OCI-LY7 (cell line): ENCODE measurements at regions not wholly inside any gene's neighbourhood (a gene's known extent, or its start where the extent isn't known, plus 50 kb on each side); places are given as distances from the start of the nearest gene placed in this dataset.

Experiments
- BruUV-seq: library from RNA; stranded (reverse); fragments of 400-500 nt; replicated peaks from 2 replicates; lab custom pipeline; 2021; lab: Mats Ljungman, UMichigan
- CTCF ChIA-PET: fragments of 300-600 bp; sonication (Branson Sonifier 250); formaldehyde crosslinking; loops from one replicate; lab custom pipeline; 2022; ENCODE audit warnings: antibody characterized with exemption; ENCODE audit not compliant: unreplicated experiment; lab: Charles Lee
- POLR2A ChIA-PET: fragments of 300-600 bp; sonication (Branson Sonifier 250); formaldehyde crosslinking; loops from one replicate; lab custom pipeline; 2022; ENCODE audit warnings: antibody characterized with exemption; lab: Charles Lee
- DNase-seq: peaks from one replicate; pipeline ENCODE4 v3.0.0-alpha.2; 2015; ENCODE audit warnings: low spot score
- H2AFZ ChIP-seq: fragments of 200-600 bp; sonication (generic), shearing (Covaris generic); 2 replicates; pipeline ENCODE4 v1.6.1; 2014; ENCODE audit warnings: mild to moderate bottlenecking, antibody characterized with exemption, low read length, moderate library complexity
- H3K27ac ChIP-seq: fragments of 200-600 bp; sonication (generic); 2 replicates; pipeline ENCODE4 v1.5.1; 2014; ENCODE audit warnings: mixed run types, low read depth, mild to moderate bottlenecking, moderate library complexity, low read length, inconsistent platforms; ENCODE audit not compliant: poor library complexity, severe bottlenecking
- H3K36me3 ChIP-seq: fragments of 200-600 bp; sonication (generic); 2 replicates; pipeline ENCODE4 v1.6.1; 2014; ENCODE audit warnings: mild to moderate bottlenecking, antibody characterized with exemption, low read length, moderate library complexity, mixed read lengths; ENCODE audit not compliant: insufficient read depth
- H3K4me1 ChIP-seq: fragments of 200-600 bp; sonication (generic); 2 replicates; pipeline ENCODE4 v1.5.1; 2014; ENCODE audit warnings: mild to moderate bottlenecking, low read length; ENCODE audit not compliant: insufficient read depth, poor library complexity, severe bottlenecking
- H3K4me2 ChIP-seq: fragments of 200-600 bp; sonication (generic); 2 replicates; pipeline ENCODE4 v1.6.1; 2014; ENCODE audit warnings: mild to moderate bottlenecking, low read length
- H3K4me3 ChIP-seq: fragments of 200-600 bp; sonication (generic); 2 replicates; pipeline ENCODE4 v1.5.1; 2014; ENCODE audit warnings: mild to moderate bottlenecking, low read depth, low read length; ENCODE audit not compliant: poor library complexity, severe bottlenecking
- H3K79me2 ChIP-seq: fragments of 200-600 bp; sonication (generic); 2 replicates; pipeline ENCODE4 v1.6.1; 2016; ENCODE audit warnings: low read depth, mild to moderate bottlenecking, low read length, moderate library complexity, mixed read lengths; ENCODE audit not compliant: insufficient read depth
- H3K9me2 ChIP-seq: fragments of 200-600 bp; sonication (generic); 2 replicates; pipeline ENCODE4 v1.6.1; 2016; ENCODE audit warnings: mild to moderate bottlenecking, low read length, mixed read lengths; ENCODE audit not compliant: insufficient read depth
- H3K9me3 ChIP-seq: fragments of 200-600 bp; sonication (generic); 2 replicates; pipeline ENCODE4 v1.6.1; 2014; ENCODE audit warnings: mild to moderate bottlenecking, mixed run types, low read length, mixed read lengths
- H4K20me1 ChIP-seq: fragments of 200-600 bp; sonication (generic); 2 replicates; pipeline ENCODE4 v1.6.1; 2014; ENCODE audit warnings: mild to moderate bottlenecking, antibody characterized with exemption, low read length, moderate library complexity, mixed read lengths; ENCODE audit not compliant: insufficient read depth
- CTCF ChIP-seq: fragments of 200-600 bp; sonication (generic); conservative IDR thresholded peaks from 2 replicates; pipeline ENCODE4 v1.5.1; 2014; ENCODE audit warnings: mild to moderate bottlenecking, antibody characterized with exemption, low read length, moderate library complexity, mixed read lengths
- EZH2phosphoT487 ChIP-seq: fragments of 200-600 bp; sonication (generic); IDR thresholded peaks from 2 replicates; pipeline ENCODE4 v1.6.1; 2018; ENCODE audit warnings: low read depth, borderline replicate concordance, mild to moderate bottlenecking, mixed run types, antibody characterized with exemption, low read length, moderate library complexity, mixed read lengths
- intact Hi-C: fragments of 100-400 bp; cut with micrococcal nuclease; formaldehyde crosslinking; loops from one replicate; pipeline ENCODE4 v1.10.0; 2022; ENCODE audit not compliant: unreplicated experiment

GRCh38 chr9:18216376-18216775, 257.6 kb upstream of the ADAMTSL1 start:
- Histone ChIP-seq H4K20me1 (no peaks in the 10 kb centered on the region), H3K27ac (no peak overlapping the region), H3K9me3 (no peaks in the 10 kb centered on the region), H3K4me1 (no peaks in the 10 kb centered on the region), H3K4me3 (no peak overlapping the region), H3K36me3 (no peaks in the 10 kb centered on the region), H3K79me2 (no peaks in the 10 kb centered on the region), H3K4me2 (no peak overlapping the region), H2AFZ (no peak overlapping the region), H3K9me2 (no peaks in the 10 kb centered on the region)
- ChIA-PET POLR2A (interaction anchor here (0.5 to 1.1 kb wide), 3 partner anchors 19 to 1107 kb away, joined by 3 to 4 read pairs (median 3); no protein-coding TSS in a partner anchor), CTCF (no interaction called here)
- no peak for DNase-seq
- BruUV-seq = no TSS peak
- intact Hi-C loops = no loop called here
- no peak for TF ChIP-seq CTCF
- no peak for TF ChIP-seq EZH2phosphoT487

GRCh38 chr9:18228101-18228500, 245.9 kb upstream of the ADAMTSL1 start:
- intact Hi-C loops = no loop called here
- Histone ChIP-seq H3K9me2 (no peaks in the 10 kb centered on the region), H4K20me1 (no peaks in the 10 kb centered on the region), H3K79me2 (no peaks in the 10 kb centered on the region), H3K36me3 (no peaks in the 10 kb centered on the region), H3K9me3 (no peaks in the 10 kb centered on the region), H3K27ac (no peak overlapping the region), H3K4me2 (no peak overlapping the region), H3K4me1 (no peaks in the 10 kb centered on the region), H2AFZ (no peak overlapping the region), H3K4me3 (no peak overlapping the region)
- TF ChIP-seq EZH2phosphoT487 (no peak), CTCF (no peak)
- ChIA-PET CTCF (no interaction called here), POLR2A (interaction anchor here (1.2 kb wide), 1 partner anchor 9 kb away, joined by 5 read pairs; no protein-coding TSS in a partner anchor)
- no peak for DNase-seq
- no TSS peak for BruUV-seq

- TF ChIP-seq EZH2phosphoT487 (no peak), CTCF (no peak)
- Histone ChIP-seq H3K4me2 (no peak overlapping the region), H2AFZ (no peak overlapping the region), H4K20me1 (no peaks in the 10 kb centered on the region), H3K9me3 (no peaks in the 10 kb centered on the region), H3K9me2 (no peaks in the 10 kb centered on the region), H3K4me3 (no peak overlapping the region), H3K4me1 (no peaks in the 10 kb centered on the region), H3K36me3 (no peaks in the 10 kb centered on the region), H3K79me2 (no peaks in the 10 kb centered on the region), H3K27ac (no peak overlapping the region)
- no TSS peak for BruUV-seq
- CTCF ChIA-PET = no interaction called here
- POLR2A ChIA-PET = no interaction called here
- intact Hi-C loops = no loop called here
- DNase-seq = no peak
Observed at GRCh38 chr9:18229992-18230676, 243.8 kb upstream of the ADAMTSL1 start.
